Stimulated activated CD4-positive, alpha-beta T cell treated with anti-CD3 and anti-CD28 coated beads, Interleukin-12 subunit alpha, Interleukin-12 subunit beta, amount 100 ng/mL, for 24 hours (primary cell): ENCODE measurements at regions not wholly inside any gene's neighbourhood (a gene's known extent, or its start where the extent isn't known, plus 50 kb on each side); places are given as distances from the start of the nearest gene placed in this dataset.

Experiments
- DNase-seq, 2 experiments: peaks; one replicate each; pipeline ENCODE4 v3.0.0-alpha.2; 2020; ENCODE audit warnings: low read depth in 2 of 2

GRCh38 chr13:53494406-53494805, 465.8 kb downstream of the OLFM4 start:
- no peak for DNase-seq

- DNase-seq = no peak
These were observed 471.0 kb downstream of the OLFM4 start for GRCh38 chr13:53499576-53500133.

- DNase-seq = no peak
These were observed 472.8 kb downstream of the OLFM4 start for GRCh38 chr13:53501387-53501786.

GRCh38 chr13:53507741-53508140, 479.1 kb downstream of the OLFM4 start:
- DNase-seq = no peak

GRCh38 chr13:53512635-53513034, 484.0 kb downstream of the OLFM4 start:
- DNase-seq = no peak

- DNase-seq = no peak
These were observed 484.6 kb downstream of the OLFM4 start for GRCh38 chr13:53513226-53513625.

- DNase-seq = no peak
These were observed 491.5 kb downstream of the OLFM4 start for GRCh38 chr13:53520132-53520531.

- DNase-seq = no peak
These were observed 493.4 kb downstream of the OLFM4 start for GRCh38 chr13:53522034-53522433.

- DNase-seq = no peak
These were observed 509.0 kb downstream of the OLFM4 start for GRCh38 chr13:53537586-53537985.

GRCh38 chr13:53545340-53545941, 516.8 kb downstream of the OLFM4 start:
- DNase-seq = no peak

GRCh38 chr13:53560556-53560955, 531.9 kb downstream of the OLFM4 start:
- no peak for DNase-seq

- DNase-seq = no peak
These were observed 533.8 kb downstream of the OLFM4 start for GRCh38 chr13:53562419-53562818.

- DNase-seq = no peak
These were observed 539.9 kb downstream of the OLFM4 start for GRCh38 chr13:53568491-53568890.

- no peak for DNase-seq
These were observed 540.8 kb downstream of the OLFM4 start for GRCh38 chr13:53569453-53569852.

- no peak for DNase-seq
These were observed 572.5 kb downstream of the OLFM4 start for GRCh38 chr13:53601113-53601512.

- DNase-seq = no peak
These were observed 576.7 kb downstream of the OLFM4 start for GRCh38 chr13:53605326-53605725.

- DNase-seq = no peak
These were observed 583.6 kb downstream of the OLFM4 start for GRCh38 chr13:53612200-53612599.

- DNase-seq = no peak
These were observed 593.8 kb downstream of the OLFM4 start for GRCh38 chr13:53622456-53622855.

- no peak for DNase-seq
These were observed 594.5 kb downstream of the OLFM4 start for GRCh38 chr13:53623146-53623545.

- DNase-seq = no peak
These were observed 602.9 kb downstream of the OLFM4 start for GRCh38 chr13:53631511-53631910.

- no peak for DNase-seq
These were observed 609.4 kb downstream of the OLFM4 start for GRCh38 chr13:53638040-53638439.

- no peak for DNase-seq
These were observed 613.7 kb downstream of the OLFM4 start for GRCh38 chr13:53642306-53642705.

GRCh38 chr13:53648673-53649072, 620.1 kb downstream of the OLFM4 start:
- no peak for DNase-seq

GRCh38 chr13:53672005-53672404, 643.4 kb downstream of the OLFM4 start:
- no peak for DNase-seq
